GM21619 (cell line): ENCODE measurements at regions not wholly inside any gene's neighbourhood (a gene's known extent, or its start where the extent isn't known, plus 50 kb on each side); places are given as distances from the start of the nearest gene placed in this dataset.

Source experiments
- ATAC-seq: cut with Tn5 transposase; IDR thresholded peaks from one replicate; pipeline ENCODE4 v1.9.1; 2021; ENCODE audit not compliant: unreplicated experiment

DNA sequence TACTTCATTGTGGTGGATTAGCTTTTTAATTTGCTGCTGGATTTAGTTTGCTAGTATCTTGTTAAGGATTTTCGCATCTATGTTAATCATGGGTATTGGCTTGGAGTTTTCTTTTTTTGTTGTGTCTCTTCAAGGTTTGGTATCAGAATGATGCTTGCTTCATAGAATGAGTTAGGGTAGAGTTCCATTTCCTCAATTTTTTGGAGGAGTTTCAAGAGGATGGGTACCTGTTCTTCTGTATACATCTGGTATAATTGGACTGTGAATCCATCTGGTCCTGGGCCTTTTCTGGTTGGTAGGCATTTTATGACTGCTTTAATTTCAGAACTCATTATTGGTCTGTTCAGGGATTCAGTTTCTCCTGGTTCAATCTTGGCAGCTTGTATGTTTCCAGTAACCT lies 335.6 kb downstream of the EDEM1 start:
- ATAC-seq, result no peak

DNA sequence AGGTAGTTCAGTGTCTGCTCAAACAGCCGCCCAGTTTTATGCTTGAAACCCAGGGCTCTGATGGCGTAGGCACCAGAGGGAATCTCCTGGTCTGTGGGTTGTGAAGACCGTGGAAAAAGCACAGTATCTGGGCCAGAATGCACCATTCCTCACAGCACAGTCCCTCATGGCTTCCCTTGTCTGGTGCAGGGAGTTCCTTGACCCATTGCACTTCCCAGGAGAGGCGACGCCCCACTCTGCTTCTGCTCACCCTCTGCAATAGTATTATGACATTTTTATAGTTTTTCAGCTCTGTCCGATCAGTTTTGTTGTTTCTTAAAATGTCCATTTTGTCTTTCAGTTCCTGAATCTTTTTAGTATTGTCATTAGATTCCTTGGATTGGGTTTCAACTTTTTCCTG lies 343.5 kb downstream of the EDEM1 start:
- ATAC-seq, result no peak

DNA sequence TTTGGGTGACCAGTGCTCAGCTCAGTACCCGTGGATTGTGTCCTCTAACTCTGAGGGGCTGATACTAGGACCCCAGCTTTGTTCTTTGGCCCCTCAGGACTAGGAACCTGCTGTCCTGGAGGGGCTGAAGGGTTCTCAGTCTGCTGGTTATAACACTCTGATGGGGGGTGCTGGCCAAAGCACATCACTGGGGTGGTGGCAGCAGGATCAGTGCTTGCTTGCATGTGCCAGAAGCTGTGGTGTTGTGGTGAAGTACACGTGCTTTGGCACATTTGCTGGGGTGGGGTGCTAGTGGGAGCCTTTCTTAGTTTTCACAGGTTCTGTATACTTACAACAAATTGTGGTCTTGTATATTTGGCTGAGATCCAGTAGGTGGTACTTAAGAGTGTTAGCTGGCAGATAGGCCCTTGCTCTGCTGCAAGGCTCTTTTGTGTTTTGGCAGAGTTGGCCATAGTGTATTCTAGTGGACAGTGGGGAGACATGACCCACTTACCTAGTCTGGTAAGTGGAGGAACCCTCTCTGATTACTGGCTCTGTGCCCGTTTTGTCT lies 344.3 kb downstream of the EDEM1 start:
- ATAC-seq, result no peak

DNA sequence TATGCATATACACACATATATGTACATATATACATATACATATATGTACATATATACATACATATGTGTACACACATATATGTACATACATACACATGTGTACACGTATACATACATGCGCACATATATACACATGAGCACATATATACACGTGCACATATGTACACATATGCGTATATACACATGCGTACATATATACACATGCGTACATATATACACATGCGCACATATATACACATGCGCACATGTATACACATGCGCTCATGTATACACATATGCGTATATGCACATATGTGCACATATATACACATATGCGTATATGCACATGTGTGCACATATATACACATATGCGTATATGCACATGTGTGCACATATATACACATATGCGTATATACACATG lies 353.0 kb downstream of the EDEM1 start:
- no peak for ATAC-seq

DNA sequence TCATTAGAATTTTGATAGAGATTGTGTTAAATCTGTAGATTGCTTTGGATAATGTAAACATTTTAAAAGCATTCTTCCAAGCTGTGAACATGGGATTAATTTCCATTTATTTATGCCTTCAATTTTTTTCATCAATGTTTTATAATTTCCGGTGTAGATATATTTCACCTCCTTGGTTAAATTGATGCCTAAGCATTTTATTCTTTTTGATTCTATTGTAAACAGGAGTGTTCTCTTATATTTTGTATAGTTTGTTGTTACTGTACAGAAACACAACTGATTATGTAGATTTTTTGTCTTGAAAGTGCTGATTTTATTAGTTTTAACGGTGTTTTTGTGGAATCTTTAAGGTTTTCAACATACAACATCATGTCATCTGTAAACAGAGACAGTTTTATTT lies 355.0 kb downstream of the EDEM1 start:
- no peak for ATAC-seq

DNA sequence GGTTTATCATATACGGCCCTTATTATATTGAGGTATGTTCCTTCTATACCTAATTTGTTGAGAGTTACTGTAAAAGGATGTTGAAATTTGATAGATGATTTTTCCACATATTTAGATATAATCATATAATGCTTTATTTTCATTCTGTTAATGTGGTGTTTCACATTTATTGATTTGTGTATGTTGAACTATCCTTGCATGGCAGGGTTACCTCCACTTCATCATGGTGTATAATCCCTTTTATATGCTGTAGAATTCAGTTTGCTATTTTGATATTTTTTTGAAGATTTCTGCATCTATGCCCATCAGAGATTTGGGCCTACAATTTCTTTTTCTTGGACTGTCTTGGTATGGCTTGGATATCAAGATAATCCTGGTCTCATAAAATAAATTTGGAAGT lies 355.5 kb downstream of the EDEM1 start:
- no peak for ATAC-seq

DNA sequence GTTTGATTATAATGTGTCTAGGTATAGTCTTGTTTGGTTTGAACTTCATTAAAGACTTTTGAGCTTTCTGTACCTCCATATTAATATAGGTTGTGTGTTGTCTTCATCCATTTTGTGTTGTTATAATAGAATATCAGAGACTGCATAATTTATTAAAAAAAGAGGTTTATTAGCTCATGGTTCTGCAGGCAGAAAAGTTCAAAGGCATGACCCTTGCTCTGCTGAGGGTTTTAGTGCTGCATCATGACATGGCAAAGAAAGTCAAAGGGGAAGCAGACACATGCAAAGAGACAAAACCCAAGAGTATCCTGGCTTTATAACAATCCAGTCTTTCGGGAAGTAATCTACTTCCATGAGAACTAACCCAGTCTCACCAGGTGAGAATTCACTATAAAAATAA lies 358.2 kb downstream of the EDEM1 start:
- no peak for ATAC-seq

DNA sequence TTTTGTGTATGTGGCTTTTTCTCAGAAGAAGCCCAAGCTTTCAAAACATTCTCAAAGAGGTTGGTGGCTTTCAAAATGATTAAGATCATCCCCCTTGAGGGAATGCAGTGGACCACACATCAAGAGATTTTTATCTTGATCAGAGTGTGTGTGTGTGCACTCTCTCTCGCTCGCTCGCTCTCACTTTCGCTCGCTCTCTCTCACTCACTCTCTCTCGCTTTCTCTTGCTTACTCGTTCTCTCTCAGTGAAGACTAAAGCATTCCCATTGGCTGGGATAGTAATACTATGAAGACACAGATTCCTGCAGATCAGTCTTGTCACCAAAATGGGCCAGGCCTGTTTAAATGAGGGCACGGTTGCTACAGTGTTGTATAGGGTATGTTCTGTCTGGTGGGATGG lies 365.7 kb downstream of the EDEM1 start:
- no peak for ATAC-seq

DNA sequence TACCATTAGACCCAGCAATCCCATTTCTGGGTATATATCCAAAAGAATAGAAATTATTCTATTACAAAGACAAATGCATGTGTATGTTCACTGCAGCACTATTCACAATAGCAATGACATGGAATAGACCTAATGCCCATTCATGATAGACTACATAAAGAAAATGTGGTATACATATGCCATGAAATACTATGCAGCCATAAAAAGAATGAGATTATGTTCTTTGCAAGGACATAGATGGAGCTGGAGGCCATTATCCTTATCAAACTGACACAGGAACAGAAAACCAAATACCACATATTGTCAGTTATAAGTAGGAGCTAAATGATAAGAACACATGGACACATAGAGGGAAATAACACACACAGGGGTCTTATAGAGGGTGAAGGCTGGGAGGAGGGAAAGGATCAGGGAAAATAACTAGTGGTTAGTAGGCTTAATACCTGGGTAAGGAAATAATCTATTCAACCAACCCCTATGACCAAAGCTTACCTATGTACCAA lies 366.8 kb downstream of the EDEM1 start:
- no peak for ATAC-seq

DNA sequence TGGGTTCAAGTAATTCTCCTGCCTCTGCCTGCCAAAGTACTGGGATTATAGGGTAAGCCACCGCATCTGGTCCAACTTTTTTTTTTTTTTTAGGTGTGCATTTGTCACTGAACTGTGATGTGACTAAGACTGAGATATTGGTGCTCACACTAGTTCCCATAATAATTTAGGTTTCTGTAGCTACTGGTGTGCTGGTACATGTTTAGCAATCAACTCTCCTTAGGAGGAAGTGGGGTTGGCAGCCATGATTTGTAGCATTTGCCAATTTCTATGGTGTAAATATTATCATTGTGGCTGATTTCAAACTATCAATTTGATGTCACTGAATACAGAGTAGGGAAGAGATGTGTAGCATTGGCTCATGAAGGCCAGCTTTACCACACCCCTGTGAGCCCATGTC lies 372.7 kb downstream of the EDEM1 start:
- ATAC-seq, result no peak

DNA sequence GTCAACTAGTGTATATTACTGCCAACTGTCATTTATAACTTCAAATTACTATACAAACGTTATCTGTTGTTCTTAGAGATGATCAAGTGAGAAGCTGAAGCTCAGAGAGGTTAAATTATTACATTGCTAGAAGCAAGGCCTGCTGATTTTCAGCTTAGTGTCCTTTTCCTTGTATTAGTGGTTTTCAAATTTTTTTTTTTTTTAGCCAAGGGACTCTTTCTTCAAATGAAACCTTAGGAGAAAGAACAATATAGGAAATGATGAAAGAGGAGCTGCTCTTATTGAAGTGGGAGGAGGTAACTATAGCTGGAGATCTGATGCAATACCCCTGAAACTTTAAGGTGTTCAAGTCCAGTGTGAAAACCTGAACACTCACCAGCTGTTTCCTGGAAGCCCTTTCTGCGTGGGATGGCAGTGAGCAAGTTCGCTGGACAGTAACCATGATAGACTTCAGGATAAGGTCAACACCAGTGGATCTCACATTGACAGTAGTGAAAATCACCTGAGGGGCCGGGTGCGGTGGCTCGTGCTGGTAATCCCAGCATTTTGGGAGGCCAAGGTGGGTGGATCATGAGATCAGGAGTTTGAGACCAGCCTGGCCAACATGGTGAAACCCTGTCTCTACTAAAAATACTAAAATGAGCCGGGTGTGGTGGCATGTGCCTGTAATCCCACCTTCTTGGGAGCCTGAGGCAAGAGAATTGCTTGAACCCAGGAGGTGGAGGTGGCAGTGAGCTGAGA lies 376.2 kb downstream of the EDEM1 start:
- ATAC-seq, result no peak

DNA sequence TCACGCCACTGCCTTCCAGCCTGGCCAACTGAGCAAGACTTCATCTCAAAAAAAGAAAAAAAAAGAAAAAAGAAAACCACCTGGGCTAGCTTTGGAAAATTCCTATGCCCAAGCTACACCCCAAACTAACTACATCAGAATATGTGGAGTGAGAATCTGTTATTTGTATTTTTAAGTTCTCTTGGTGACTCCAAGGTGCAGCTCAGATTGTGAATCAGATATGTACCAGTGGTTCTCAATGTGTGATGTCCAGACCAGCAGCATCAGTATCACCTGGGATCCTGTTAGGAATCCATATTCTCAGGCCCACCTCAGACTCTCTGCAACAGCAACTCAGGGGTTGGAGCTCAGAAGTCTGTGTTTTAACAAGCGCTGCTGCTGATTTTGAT lies 376.8 kb downstream of the EDEM1 start:
- no peak for ATAC-seq

DNA sequence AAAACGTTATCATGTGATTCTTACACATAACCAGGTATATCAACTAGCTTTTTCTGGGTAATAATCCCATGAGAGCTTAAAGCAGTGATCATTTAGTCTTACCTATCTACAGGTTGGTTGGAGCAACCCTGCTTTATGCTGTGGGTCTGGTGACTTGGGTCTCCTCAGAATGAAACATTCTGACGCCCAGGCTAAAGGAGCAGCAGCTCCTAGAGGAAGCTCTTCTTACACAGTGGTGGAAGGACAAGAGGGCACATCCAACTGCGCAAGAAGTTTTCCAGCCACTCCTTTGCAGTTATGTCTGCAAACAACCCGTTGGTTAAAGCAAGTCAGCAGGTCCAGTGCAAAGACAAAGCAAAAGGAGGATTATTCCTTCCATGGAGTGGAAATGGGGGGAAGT lies 377.5 kb downstream of the EDEM1 start:
- peak; percentile 46 for ATAC-seq

DNA sequence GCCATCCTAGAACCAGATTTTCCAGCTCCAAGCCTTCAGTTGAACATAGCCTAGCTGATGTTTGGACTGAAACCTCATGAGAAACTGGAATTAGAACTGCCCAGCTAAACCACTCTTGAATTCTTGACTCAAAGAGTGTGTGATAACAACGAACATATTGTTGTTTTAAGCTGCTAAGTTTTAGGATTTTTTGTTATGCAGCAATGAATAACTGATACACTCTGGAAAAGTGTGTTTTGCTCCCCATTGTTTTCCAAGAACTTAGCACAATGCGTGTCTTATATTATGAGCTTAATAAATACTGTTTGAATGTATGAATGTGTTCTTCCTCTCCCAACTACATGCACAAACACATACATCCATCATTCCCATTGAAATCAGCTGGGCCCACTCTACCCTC lies 379.6 kb downstream of the EDEM1 start:
- ATAC-seq, result no peak

DNA sequence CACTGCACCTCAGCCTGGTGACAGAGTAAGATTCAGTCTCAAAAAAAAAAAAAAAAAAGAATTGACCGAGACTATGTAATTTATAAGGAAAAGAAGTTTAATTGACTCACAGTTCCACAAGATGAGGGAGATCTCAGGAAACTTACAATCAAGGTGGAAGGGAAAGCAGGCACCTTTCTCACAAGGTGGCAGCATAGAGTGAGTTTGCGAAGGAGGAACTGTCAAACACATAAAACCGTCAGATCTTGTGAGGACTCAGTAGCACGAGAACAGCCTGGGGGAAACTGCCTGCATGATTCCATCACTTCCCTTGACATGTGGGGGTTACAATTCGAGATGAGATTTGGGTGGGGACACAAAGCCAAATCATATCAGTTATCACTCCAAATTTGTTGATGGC lies 380.9 kb downstream of the EDEM1 start:
- ATAC-seq, result no peak

DNA sequence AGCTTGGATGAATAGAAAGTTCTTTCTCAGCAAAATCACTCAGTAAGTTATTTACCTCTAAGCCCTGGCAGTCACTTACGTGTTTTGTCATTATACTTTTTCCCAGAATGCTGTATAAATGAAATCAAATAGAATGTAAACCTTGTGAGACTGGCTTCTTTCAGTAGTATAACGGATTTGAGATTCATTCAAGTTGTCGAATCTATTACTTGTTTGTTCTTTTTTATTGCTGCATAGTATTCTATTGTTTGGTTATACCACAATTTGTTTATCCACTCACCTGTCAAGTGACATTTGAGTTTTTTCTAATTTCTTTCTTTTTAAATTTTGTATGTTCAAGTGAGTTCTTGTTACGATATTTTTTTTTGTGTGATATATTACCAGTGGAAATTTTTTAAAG lies 381.6 kb downstream of the EDEM1 start:
- ATAC-seq, result no peak

DNA sequence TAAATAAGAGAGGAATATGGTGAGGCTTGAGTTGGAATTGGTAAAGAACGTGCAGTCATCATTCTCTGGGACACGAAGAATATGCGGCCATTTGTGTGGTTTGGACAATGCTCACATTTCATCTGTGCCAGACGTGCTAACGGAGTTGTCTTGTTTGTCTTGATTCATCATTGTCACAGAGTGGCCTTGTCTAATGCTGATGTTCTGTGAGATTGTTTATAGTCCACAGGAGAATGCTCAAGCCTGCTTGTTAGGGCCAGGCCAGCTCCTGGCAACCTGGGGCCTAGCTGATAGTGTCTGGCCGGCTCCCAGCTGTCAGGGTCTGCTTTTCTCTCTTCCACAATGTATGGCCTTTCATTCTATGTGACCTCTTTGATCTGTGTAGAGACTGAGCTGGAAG lies 384.7 kb downstream of the EDEM1 start:
- no peak for ATAC-seq

DNA sequence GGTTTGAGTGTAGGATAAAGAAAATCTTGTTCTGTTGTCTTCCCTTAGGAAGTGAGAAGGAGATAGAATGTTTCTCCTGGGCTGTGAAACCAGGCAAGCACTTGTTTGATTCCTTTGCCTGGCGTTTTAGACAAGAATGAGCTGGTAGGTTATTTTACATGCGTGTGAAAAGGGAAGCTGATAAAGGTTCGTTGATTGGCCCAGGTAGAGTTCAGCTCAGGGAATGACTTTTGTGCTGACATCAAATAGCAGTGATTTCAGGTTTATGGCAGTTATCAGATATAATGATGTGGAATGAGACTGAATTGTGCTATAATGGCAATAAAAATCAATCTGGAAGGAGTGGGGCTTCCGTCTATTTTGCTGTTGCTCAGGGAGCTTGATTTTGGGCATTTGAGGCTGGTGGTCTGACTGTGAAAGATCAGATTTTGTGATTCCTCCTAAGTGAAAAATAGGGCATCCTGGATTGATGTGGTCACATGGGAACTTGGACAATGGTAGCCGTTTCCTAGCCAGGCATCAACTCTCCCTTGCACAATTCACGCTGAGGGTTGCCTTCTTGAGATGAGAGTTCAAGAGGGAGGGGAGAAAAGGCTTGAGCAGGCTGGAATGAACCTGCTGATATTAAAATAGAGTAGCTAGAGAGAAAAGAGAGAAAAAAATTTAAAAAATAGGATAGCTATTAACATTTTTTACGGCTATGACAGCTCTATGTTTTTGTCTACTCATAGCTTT lies 388.9 kb downstream of the EDEM1 start:
- no peak for ATAC-seq

DNA sequence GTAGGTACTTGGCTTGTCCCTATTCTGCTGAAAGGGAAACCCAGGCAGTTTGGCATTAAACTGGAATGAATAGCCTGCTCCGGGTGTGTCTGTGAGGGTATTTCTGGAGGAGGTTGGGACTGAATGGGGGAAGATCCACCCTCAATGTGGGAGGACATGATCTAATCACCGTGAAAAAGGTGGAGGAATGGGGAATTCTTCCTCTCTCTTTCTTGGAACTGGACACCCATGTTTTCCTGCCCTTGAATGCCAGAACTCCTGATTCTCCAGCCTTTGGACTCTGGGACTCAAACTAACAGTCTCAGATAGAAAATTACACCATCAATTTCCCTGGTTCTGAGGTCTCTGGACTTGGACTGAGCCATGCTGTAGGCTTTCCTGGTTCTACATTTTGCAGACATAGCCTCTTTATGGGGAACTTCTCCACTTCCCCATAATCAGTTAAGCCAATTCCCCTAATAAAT lies 391.7 kb downstream of the EDEM1 start:
- no peak for ATAC-seq

DNA sequence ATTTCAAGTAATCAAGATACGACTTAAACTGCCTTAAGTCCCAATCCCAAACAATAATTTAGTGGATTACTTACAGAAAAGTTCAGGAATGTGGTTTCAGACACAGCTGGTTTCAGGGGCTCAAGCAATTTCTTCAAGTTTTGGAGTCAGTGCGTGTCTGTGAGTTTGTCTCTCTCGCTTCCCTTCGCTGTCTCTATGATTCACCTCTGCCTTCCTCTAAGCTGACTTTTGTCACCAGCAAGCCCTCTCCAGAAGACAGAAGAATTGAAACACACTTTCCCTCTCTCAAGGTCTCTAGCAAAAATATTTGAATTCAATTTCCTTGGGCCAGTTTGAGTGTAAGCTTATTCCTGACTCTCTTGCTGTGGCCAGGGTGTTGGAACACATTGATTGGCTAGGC lies 392.4 kb downstream of the EDEM1 start:
- ATAC-seq, result no peak

DNA sequence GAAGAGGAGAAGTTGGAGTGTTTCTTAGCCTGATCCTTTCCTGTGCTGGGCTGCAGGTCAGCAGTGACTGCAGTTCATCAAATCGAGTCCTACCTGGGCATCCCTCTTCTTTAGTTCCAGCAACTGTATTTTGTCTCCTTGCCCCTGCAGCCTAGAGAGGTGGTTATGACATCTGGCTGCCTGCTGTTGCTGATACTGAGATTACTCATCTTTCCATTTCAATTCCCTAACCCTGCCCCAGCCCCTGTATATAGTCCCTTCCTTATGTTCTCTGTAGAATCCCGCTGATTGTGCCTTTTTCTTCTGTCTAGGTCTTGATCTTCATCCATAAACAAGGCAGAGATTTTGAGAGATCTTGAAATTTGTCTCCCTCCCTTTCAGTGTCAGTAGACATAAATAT lies 393.3 kb downstream of the EDEM1 start:
- ATAC-seq, result no peak

DNA sequence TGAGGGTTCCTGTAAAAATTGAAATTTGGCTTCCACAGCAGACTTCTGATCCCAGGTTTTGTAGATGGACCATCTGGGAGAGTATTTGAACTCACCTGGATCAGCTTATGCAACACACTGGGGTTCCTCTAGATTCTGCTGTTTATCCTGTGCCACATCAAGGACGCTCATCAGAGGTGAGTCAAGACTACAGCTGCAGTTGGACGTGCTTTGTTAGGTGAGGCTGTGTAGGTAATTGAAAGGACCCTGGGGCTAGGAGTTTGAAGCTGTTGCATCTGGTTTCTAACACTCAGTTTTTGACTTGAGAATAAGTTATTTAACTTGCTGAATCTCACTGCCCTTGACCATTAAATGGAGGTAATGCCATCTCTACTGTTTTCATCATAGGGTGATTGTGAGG lies 394.2 kb downstream of the EDEM1 start:
- ATAC-seq, result no peak
